ENCODE measurements at regions not wholly inside any gene's neighbourhood (a gene's known extent, or its start where the extent isn't known, plus 50 kb on each side); places are given as distances from the start of the nearest gene placed in this dataset.

DNA sequence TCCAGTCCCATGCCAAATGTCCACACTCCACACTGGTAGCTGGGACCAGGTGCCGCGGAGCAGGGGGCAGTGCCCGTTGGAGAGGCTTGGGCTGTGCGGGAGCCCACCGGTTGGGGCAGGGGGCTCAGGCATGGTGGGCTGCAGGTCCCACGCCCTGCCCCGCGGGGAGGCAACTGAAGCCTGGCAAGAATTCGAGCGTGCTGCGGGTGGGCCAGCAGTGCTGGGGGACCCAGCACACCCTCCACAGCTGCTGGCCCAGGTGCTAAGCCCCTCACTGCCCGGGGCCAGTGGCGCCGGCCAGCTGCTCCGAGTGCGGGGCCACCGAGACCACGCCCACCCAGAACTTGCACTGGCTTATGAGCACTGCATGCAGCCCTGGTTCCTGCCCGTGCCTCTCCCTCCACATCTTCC is 479.4 kb downstream of the ZNF385D start:
- H3K27me3 ChIP-seq (replicated peaks; ENCODE audit: insufficient read depth) = no peaks in the 10 kb centered on the region
- H3K9me3 ChIP-seq (ENCODE audit: low read depth) = no peaks in the 10 kb centered on the region
- no peaks in the 10 kb centered on the region for H3K36me3 ChIP-seq (ENCODE audit: low read depth)
- no peak overlapping the region for H2AFZ ChIP-seq
- in situ Hi-C loops (cut with MboI) = no loop called here
- no peak for DNase-seq
- no peaks in the 10 kb centered on the region for H4K20me1 ChIP-seq (ENCODE audit: insufficient read depth)
- H3F3A ChIP-seq (ENCODE audit: insufficient read depth) = peaks cover 26% of the 10 kb centered on the region
- H3K4me1 ChIP-seq (ENCODE audit: insufficient read depth) = peaks cover 32% of the 10 kb centered on the region
- no peak overlapping the region for H3K9ac ChIP-seq
- WGBS, 2 experiments (ENCODE audit: low coverage in 1 of 2, low lambda C conversion rate in 2 of 2, missing lambda C conversion rate in 2 of 2) = 89 to 93% methylated on average over 12 to 16 of the region's 19 CpGs
- no peak overlapping the region for H3K4me2 ChIP-seq (ENCODE audit: unreplicated experiment)
- no peaks in the 10 kb centered on the region for H3K79me2 ChIP-seq (ENCODE audit: insufficient read depth)
- H3K9me2 ChIP-seq (ENCODE audit: insufficient read depth) = no peaks in the 10 kb centered on the region
- no peak for TF ChIP-seq EZH2phosphoT487 (IDR thresholded peaks at IDR 0.05; ENCODE audit: insufficient read depth, low read depth)
- TF ChIP-seq EZH2 (IDR thresholded peaks at IDR 0.05; ENCODE audit: insufficient read depth, poor library complexity, severe bottlenecking) = no peak
- H3K27ac ChIP-seq = no peak overlapping the region
- H3K4me3 ChIP-seq = no peak overlapping the region

DNA sequence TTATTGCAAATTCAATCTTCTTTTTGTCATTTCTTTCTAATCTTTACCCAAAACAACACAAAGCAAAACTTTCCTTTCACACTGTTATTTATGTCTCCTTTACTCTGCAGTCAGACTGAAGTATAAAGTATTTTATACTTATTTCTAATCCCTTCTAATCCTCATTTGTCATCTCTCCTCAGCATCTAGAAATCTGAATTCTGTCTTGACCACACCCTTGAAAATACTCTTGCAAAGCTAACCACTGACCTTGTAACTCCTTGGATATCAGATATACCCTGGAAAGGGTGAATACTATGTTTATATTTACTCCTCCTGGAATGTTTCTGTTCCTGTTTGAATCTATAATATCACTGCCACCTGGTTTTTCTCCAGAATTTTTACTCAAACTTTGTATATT is 481.1 kb downstream of the ZNF385D start:
- no peaks in the 10 kb centered on the region for H3K27me3 ChIP-seq (replicated peaks; ENCODE audit: insufficient read depth)
- H3K9ac ChIP-seq = no peak overlapping the region
- H3K4me1 ChIP-seq (ENCODE audit: insufficient read depth) = peaks cover 32% of the 10 kb centered on the region
- no peak overlapping the region for H3K27ac ChIP-seq
- DNase-seq = no peak
- no peaks in the 10 kb centered on the region for H4K20me1 ChIP-seq (ENCODE audit: insufficient read depth)
- H3K9me2 ChIP-seq (ENCODE audit: insufficient read depth) = no peaks in the 10 kb centered on the region
- peaks cover 26% of the 10 kb centered on the region for H3F3A ChIP-seq (ENCODE audit: insufficient read depth)
- no peaks in the 10 kb centered on the region for H3K79me2 ChIP-seq (ENCODE audit: insufficient read depth)
- H3K9me3 ChIP-seq (ENCODE audit: low read depth) = no peaks in the 10 kb centered on the region
- H2AFZ ChIP-seq = no peak overlapping the region
- no peak overlapping the region for H3K4me2 ChIP-seq (ENCODE audit: unreplicated experiment)
- TF ChIP-seq EZH2 (IDR thresholded peaks at IDR 0.05; ENCODE audit: insufficient read depth, poor library complexity, severe bottlenecking) = no peak
- TF ChIP-seq EZH2phosphoT487 (IDR thresholded peaks at IDR 0.05; ENCODE audit: insufficient read depth, low read depth) = no peak
- in situ Hi-C loops (cut with MboI) = no loop called here
- H3K4me3 ChIP-seq = no peak overlapping the region
- H3K36me3 ChIP-seq (ENCODE audit: low read depth) = no peaks in the 10 kb centered on the region

DNA sequence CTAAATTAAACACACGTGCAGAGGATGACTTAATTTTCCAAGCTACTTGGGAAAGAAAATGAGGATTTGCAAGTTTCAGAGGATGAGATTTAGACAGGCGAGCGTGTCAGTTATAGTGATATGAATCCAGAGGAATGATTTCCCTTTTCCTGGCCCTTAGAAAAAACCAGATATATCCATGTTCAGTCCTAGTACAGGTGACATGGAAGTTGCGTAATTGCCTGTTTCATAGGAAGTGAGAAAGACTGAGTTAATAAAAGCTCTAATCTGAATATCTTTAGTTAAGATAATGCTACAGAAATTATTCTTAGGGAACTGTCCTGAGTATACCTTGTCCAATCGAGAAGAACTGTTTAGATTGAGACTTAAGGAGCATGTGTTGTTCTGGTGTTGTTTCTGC is 490.5 kb downstream of the ZNF385D start:
- Histone ChIP-seq H3K4me3 (no peak overlapping the region), H3F3A (ENCODE audit: insufficient read depth) (no peaks in the 10 kb centered on the region), H3K9me2 (ENCODE audit: insufficient read depth) (no peaks in the 10 kb centered on the region), H3K79me2 (ENCODE audit: insufficient read depth) (no peaks in the 10 kb centered on the region), H3K4me1 (ENCODE audit: insufficient read depth) (no peaks in the 10 kb centered on the region), H2AFZ (0 out of 2 replicates have a peak overlapping the region, but pooled peaks have one; percentile 15), H3K27ac (no peak overlapping the region), H4K20me1 (ENCODE audit: insufficient read depth) (no peaks in the 10 kb centered on the region), H3K9ac (no peak overlapping the region), H3K36me3 (ENCODE audit: low read depth) (no peaks in the 10 kb centered on the region), H3K9me3 (ENCODE audit: low read depth) (no peaks in the 10 kb centered on the region), H3K4me2 (ENCODE audit: unreplicated experiment) (no peak overlapping the region), H3K27me3 (replicated peaks; ENCODE audit: insufficient read depth) (no peaks in the 10 kb centered on the region)
- 70 to 71% methylated on average over 5 of the region's 5 CpGs for WGBS, 2 experiments (ENCODE audit: low coverage in 1 of 2, low lambda C conversion rate in 2 of 2, missing lambda C conversion rate in 2 of 2)
- in situ Hi-C loops (cut with MboI) = no loop called here
- no peak for TF ChIP-seq EZH2phosphoT487 (IDR thresholded peaks at IDR 0.05; ENCODE audit: insufficient read depth, low read depth)
- DNase-seq = no peak

DNA sequence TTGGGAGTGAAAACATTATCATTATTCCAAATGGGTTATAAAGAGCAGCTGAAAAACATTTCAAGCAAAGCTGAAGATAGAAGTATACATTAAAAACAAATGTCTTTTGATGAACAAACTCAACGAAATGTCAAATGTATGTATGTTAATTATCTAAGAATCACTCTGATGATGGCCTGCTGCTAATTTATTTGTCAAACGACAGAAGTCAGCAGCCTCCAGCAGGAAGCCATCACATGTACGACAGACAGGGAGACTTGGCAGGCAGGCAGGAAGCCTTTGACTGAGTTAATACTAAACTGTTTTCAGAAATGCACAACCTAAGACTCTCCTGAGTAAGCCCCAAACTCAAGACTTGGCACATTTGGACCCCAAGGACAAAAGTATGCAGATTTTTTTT is 491.1 kb downstream of the ZNF385D start:
- H3K27ac ChIP-seq = no peak overlapping the region
- in situ Hi-C loops (cut with MboI) = no loop called here
- WGBS, 2 experiments (ENCODE audit: low coverage in 1 of 2, low lambda C conversion rate in 2 of 2, missing lambda C conversion rate in 2 of 2) = 22% methylated on average over 3 of the region's 3 CpGs
- no peaks in the 10 kb centered on the region for H3K9me2 ChIP-seq (ENCODE audit: insufficient read depth)
- no peak overlapping the region for H3K4me3 ChIP-seq
- DNase-seq = no peak
- no peaks in the 10 kb centered on the region for H3K36me3 ChIP-seq (ENCODE audit: low read depth)
- no peak overlapping the region for H3K4me2 ChIP-seq (ENCODE audit: unreplicated experiment)
- no peak overlapping the region for H3K9ac ChIP-seq
- H3K4me1 ChIP-seq (ENCODE audit: insufficient read depth) = no peaks in the 10 kb centered on the region
- H3K9me3 ChIP-seq (ENCODE audit: low read depth) = no peaks in the 10 kb centered on the region
- no peaks in the 10 kb centered on the region for H3F3A ChIP-seq (ENCODE audit: insufficient read depth)
- no peaks in the 10 kb centered on the region for H3K27me3 ChIP-seq (replicated peaks; ENCODE audit: insufficient read depth)
- no peaks in the 10 kb centered on the region for H4K20me1 ChIP-seq (ENCODE audit: insufficient read depth)
- H2AFZ ChIP-seq = peak overlapping the region; percentile 15; the same call in 1 of the 2 replicates
- no peaks in the 10 kb centered on the region for H3K79me2 ChIP-seq (ENCODE audit: insufficient read depth)
- TF ChIP-seq EZH2 (IDR thresholded peaks at IDR 0.05; ENCODE audit: insufficient read depth, poor library complexity, severe bottlenecking) (no peak), EZH2phosphoT487 (IDR thresholded peaks at IDR 0.05; ENCODE audit: insufficient read depth, low read depth) (no peak)

DNA sequence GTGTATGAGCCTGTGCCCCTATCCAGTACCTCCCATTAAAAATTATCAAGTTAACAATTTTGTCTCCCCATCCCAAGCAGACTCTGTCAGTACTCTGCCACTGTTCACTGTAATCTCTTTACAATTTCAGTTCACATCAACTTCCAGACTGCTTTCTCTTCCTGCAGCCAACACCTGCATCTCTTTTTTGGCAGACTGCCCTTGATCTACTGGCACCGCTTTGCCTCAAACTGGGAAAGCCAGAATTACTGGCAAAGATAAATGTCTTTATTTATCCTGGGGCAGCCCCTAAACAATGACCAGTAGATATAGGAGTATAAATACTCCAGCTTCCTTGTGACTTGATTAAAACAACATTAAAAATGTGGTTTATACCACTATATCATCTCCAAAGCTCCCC is 494.1 kb downstream of the ZNF385D start:
- H3K27me3 ChIP-seq (replicated peaks; ENCODE audit: insufficient read depth) = no peaks in the 10 kb centered on the region
- H3K4me1 ChIP-seq (ENCODE audit: insufficient read depth) = no peaks in the 10 kb centered on the region
- H3F3A ChIP-seq (ENCODE audit: insufficient read depth) = no peaks in the 10 kb centered on the region
- no peak overlapping the region for H2AFZ ChIP-seq
- H3K4me3 ChIP-seq = no peak overlapping the region
- H3K27ac ChIP-seq = no peak overlapping the region
- H3K9me2 ChIP-seq (ENCODE audit: insufficient read depth) = no peaks in the 10 kb centered on the region
- H3K36me3 ChIP-seq (ENCODE audit: low read depth) = no peaks in the 10 kb centered on the region
- H3K4me2 ChIP-seq (ENCODE audit: unreplicated experiment) = no peak overlapping the region
- no peaks in the 10 kb centered on the region for H3K9me3 ChIP-seq (ENCODE audit: low read depth)
- no peak overlapping the region for H3K9ac ChIP-seq
- no peak for DNase-seq
- in situ Hi-C loops (cut with MboI) = no loop called here
- no peaks in the 10 kb centered on the region for H4K20me1 ChIP-seq (ENCODE audit: insufficient read depth)
- WGBS, 2 experiments (ENCODE audit: low coverage in 1 of 2, low lambda C conversion rate in 2 of 2, missing lambda C conversion rate in 2 of 2) = 100% methylated on average over 1 of the region's 1 CpG
- TF ChIP-seq EZH2phosphoT487 (IDR thresholded peaks at IDR 0.05; ENCODE audit: insufficient read depth, low read depth) (no peak), EZH2 (IDR thresholded peaks at IDR 0.05; ENCODE audit: insufficient read depth, poor library complexity, severe bottlenecking) (no peak)
- H3K79me2 ChIP-seq (ENCODE audit: insufficient read depth) = no peaks in the 10 kb centered on the region
